HG02938 (cell line): ENCODE measurements at regions not wholly inside any gene's neighbourhood (a gene's known extent, or its start where the extent isn't known, plus 50 kb on each side); places are given as distances from the start of the nearest gene placed in this dataset.

Experiments
- ATAC-seq: cut with Tn5 transposase; IDR thresholded peaks from one replicate; pipeline ENCODE4 v1.9.1; 2021; ENCODE audit warnings: mild to moderate bottlenecking, moderate library complexity; ENCODE audit not compliant: unreplicated experiment

DNA sequence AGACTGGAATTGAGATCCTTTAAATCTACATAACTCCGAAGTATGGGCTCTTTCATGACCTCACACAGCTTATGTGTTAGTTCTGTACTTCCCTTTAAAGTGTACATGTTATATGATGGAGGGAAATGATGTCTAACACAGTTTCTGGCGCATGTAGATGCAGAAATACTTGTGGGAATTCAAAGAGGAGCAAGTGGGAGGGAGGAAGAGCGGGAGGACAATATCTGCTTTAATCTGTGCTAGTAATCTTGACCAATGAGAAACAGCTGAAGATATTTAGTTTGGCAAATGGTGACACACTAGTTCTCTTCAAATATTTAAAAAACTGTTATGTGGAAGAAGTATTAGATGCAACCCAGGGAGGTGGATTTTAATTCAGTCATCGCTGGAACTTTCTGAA, 62.9 kb upstream of the PLEKHG1 start:
- no peak for ATAC-seq

- ATAC-seq = no peak
Observed at GRCh38 chr6:150537491-150537890, 62.2 kb upstream of the PLEKHG1 start.

- no peak for ATAC-seq
Observed at GRCh38 chr6:150537893-150538292, 61.8 kb upstream of the PLEKHG1 start.

GRCh38 chr6:150539111-150539510, 60.6 kb upstream of the PLEKHG1 start:
- no peak for ATAC-seq

- ATAC-seq = no peak
Observed at GRCh38 chr6:150539568-150539967, 60.1 kb upstream of the PLEKHG1 start.

DNA sequence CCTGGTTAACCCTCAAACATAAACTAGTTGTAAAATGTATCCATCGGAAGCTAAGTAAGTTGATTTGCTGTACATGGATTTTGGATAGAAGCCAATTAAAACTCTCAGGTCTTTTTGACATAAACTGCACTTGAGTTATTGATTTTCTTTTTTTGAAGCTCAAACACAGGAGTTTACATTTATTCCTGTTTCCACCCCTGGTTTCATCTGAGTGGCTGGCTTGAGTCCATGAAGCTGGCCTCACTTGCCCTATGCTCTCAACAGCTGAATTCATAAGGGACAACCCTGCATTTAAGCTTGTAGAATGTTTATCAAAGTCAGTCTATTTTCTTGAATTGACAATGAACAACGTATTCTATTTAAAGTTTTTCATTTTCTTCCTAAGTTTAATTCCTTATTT, 58.1 kb upstream of the PLEKHG1 start:
- no peak for ATAC-seq

GRCh38 chr6:150543178-150543577, 56.5 kb upstream of the PLEKHG1 start:
- ATAC-seq = no peak

GRCh38 chr6:150544793-150545192, 54.9 kb upstream of the PLEKHG1 start:
- ATAC-seq = no peak

DNA sequence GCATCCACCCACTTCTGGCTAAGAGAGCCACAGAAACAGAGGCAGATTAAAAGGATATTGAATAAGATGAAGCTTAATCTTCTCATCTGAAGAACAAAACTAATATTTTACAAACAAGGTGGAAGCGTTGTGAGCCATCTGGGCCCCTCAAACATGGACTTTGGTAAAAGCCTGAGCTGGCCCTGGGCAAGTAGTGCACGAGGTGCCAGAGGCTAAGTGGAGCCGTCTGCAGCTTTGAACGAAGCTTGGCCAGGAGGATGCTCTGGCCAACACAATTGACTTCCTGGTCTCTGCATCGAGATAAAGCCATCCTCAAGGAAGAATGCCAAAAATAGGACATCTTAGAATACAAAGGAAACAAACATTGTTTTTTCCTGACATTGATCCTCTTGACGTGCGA, 53.2 kb upstream of the PLEKHG1 start:
- no peak for ATAC-seq

DNA sequence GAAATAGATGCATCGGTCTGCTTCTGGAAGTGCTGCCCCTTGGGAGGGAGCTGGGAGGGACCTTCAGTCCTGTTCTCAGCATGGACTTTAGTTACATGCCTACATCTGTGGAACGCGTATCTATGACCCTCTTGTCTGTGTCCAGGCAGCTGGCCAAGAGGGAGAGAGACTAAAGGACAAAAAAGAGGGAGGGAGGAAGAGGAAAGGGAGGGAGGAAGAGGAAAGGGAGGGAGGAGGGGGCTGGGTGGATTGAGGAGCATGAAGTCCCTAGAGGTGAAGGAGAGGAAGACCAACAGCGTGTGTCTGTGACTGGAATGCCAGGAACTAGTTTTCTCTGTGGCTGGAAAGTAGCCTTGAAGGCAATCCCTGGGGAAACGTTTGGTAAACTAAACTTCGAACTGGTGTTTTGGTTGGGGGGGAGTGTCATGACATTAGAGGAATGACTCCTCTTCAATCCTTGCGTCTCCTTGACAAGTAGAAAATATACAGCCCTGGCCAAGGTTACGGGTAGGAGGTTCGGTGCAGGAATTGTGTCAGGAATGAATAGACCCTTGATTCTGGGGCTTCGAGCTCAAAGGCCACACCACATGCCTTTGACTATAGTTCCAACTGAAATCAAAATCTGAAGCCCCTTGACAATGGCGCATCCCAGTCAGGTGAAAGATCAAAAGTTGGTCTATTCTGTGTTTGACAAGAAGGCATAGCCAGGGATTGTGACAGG, 52.0 kb upstream of the PLEKHG1 start:
- ATAC-seq = no peak

DNA sequence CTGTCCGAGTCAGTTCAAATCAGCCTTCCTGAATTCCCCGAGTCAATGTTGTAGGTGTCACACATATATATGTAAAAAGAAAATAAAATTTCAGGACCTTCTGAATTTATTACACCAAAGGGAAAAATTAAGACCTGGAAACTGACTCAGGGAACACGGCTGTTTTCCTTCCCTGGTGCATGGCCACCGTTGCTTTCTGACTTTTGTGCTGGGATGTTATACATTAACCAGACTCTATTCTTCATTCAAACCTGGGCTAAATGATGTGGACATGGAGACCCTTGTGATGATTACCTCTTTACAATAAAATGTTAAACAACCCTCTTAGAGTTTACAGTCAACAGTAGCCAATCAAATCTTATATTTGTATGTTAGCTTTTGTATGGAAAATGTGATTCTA, 51.4 kb upstream of the PLEKHG1 start:
- no peak for ATAC-seq

- no peak for ATAC-seq
Observed at GRCh38 chr6:150549007-150549406, 50.7 kb upstream of the PLEKHG1 start.

- ATAC-seq = no peak
Observed at GRCh38 chr6:150549674-150550101, 50.0 kb upstream of the PLEKHG1 start.
